ENCODE measurements at regions not wholly inside any gene's neighbourhood (a gene's known extent, or its start where the extent isn't known, plus 50 kb on each side); places are given as distances from the start of the nearest gene placed in this dataset.

GRCh38 chr4:3836406-3836755 lies 70.2 kb downstream of the ADRA2C start:
- no peak overlapping the region for H3K4me2 ChIP-seq (ENCODE audit: low read depth, low read length, poor library complexity, severe bottlenecking)
- no peak for TF ChIP-seq CTCF (IDR thresholded peaks at IDR 0.05; ENCODE audit: insufficient read depth, low read length, poor library complexity, severe bottlenecking)
- no peak for TF ChIP-seq EZH2phosphoT487 (conservative IDR thresholded peaks at IDR 0.05; ENCODE audit: low read length)
- H3K9ac ChIP-seq (ENCODE audit: low read length) = no peak overlapping the region

GRCh38 chr4:3836756-3837601 lies 70.8 kb downstream of the ADRA2C start:
- H3K36me3 ChIP-seq (ENCODE audit: low read length) = no peaks in the 10 kb centered on the region
- no peak for TF ChIP-seq EZH2phosphoT487 (conservative IDR thresholded peaks at IDR 0.05; ENCODE audit: low read length)
- no peak for TF ChIP-seq CTCF (IDR thresholded peaks at IDR 0.05; ENCODE audit: insufficient read depth, low read length, poor library complexity, severe bottlenecking)
- no peaks in the 10 kb centered on the region for H3K27me3 ChIP-seq (ENCODE audit: low read length)
- H3K27ac ChIP-seq (ENCODE audit: low read depth, low read length) = no peak overlapping the region
- H3K4me3 ChIP-seq (ENCODE audit: insufficient read depth, low read length, poor library complexity, severe bottlenecking) = no peak overlapping the region
- no peaks in the 10 kb centered on the region for H3F3A ChIP-seq (ENCODE audit: insufficient read depth)
- no peaks in the 10 kb centered on the region for H3K79me2 ChIP-seq (ENCODE audit: insufficient read depth, low read length)
- H3K9ac ChIP-seq (ENCODE audit: low read length) = no peak overlapping the region
- H3K9me2 ChIP-seq (replicated peaks; ENCODE audit: insufficient read depth, low read length) = no peaks in the 10 kb centered on the region
- no peaks in the 10 kb centered on the region for H3K9me3 ChIP-seq (ENCODE audit: insufficient read depth, low read length)
- H4K20me1 ChIP-seq (ENCODE audit: low read depth, low read length) = no peaks in the 10 kb centered on the region
- H2AFZ ChIP-seq (ENCODE audit: low read depth, low read length, severe bottlenecking) = no peak overlapping the region
- no peak overlapping the region for H3K4me2 ChIP-seq (ENCODE audit: low read depth, low read length, poor library complexity, severe bottlenecking)

More at GRCh38 chr4:3836406-3836755, 70.2 kb downstream of the ADRA2C start:
- H3K9me3 ChIP-seq (ENCODE audit: insufficient read depth, low read length) = no peaks in the 10 kb centered on the region
- H3F3A ChIP-seq (ENCODE audit: insufficient read depth) = no peaks in the 10 kb centered on the region
- H3K27me3 ChIP-seq (ENCODE audit: low read length) = no peaks in the 10 kb centered on the region
- no peak overlapping the region for H2AFZ ChIP-seq (ENCODE audit: low read depth, low read length, severe bottlenecking)
- H3K27ac ChIP-seq (ENCODE audit: low read depth, low read length) = no peak overlapping the region
- no peak overlapping the region for H3K4me3 ChIP-seq (ENCODE audit: insufficient read depth, low read length, poor library complexity, severe bottlenecking)
- no peaks in the 10 kb centered on the region for H4K20me1 ChIP-seq (ENCODE audit: low read depth, low read length)
- H3K9me2 ChIP-seq (replicated peaks; ENCODE audit: insufficient read depth, low read length) = no peaks in the 10 kb centered on the region
- no peaks in the 10 kb centered on the region for H3K36me3 ChIP-seq (ENCODE audit: low read length)
- no peaks in the 10 kb centered on the region for H3K79me2 ChIP-seq (ENCODE audit: insufficient read depth, low read length)

GRCh38 chr4:3838437-3839380 lies 72.5 kb downstream of the ADRA2C start:
- Histone ChIP-seq H3K9me3 (ENCODE audit: insufficient read depth, low read length) (no peaks in the 10 kb centered on the region), H3K4me3 (ENCODE audit: insufficient read depth, low read length, poor library complexity, severe bottlenecking) (no peak overlapping the region), H3K4me2 (ENCODE audit: low read depth, low read length, poor library complexity, severe bottlenecking) (no peak overlapping the region), H3K27me3 (ENCODE audit: low read length) (no peaks in the 10 kb centered on the region), H3K9ac (ENCODE audit: low read length) (no peak overlapping the region), H3K9me2 (replicated peaks; ENCODE audit: insufficient read depth, low read length) (no peaks in the 10 kb centered on the region), H3F3A (ENCODE audit: insufficient read depth) (no peaks in the 10 kb centered on the region), H3K27ac (ENCODE audit: low read depth, low read length) (no peak overlapping the region), H2AFZ (ENCODE audit: low read depth, low read length, severe bottlenecking) (no peak overlapping the region), H3K79me2 (ENCODE audit: insufficient read depth, low read length) (no peaks in the 10 kb centered on the region), H3K36me3 (ENCODE audit: low read length) (no peaks in the 10 kb centered on the region), H4K20me1 (ENCODE audit: low read depth, low read length) (no peaks in the 10 kb centered on the region)
- TF ChIP-seq CTCF (IDR thresholded peaks at IDR 0.05; ENCODE audit: insufficient read depth, low read length, poor library complexity, severe bottlenecking) = no peak
- no peak for TF ChIP-seq EZH2phosphoT487 (conservative IDR thresholded peaks at IDR 0.05; ENCODE audit: low read length)
